GM10266 (cell line): ENCODE measurements at regions not wholly inside any gene's neighbourhood (a gene's known extent, or its start where the extent isn't known, plus 50 kb on each side); places are given as distances from the start of the nearest gene placed in this dataset.

Experiments used
- DNase-seq: peaks from one replicate; pipeline ENCODE4 v3.0.0; 2012; ENCODE audit errors: extremely low spot score
- CTCF ChIP-seq: IDR thresholded peaks from 2 replicates; pipeline ENCODE4 v1.5.1; 2012; ENCODE audit warnings: mild to moderate bottlenecking, low read depth; ENCODE audit not compliant: control insufficient read depth, insufficient read depth; ENCODE audit errors: missing control alignments

- no peak for DNase-seq
- TF ChIP-seq CTCF, result no peak
Measured at GRCh38 chr22:47748271-47748670, 985.8 kb downstream of the TBC1D22A start.

GRCh38 chr22:47740109-47740805, 977.8 kb downstream of the TBC1D22A start:
- no peak for DNase-seq
- no peak for TF ChIP-seq CTCF

- no peak for TF ChIP-seq CTCF
Measured at GRCh38 chr22:47739291-47740015, 977.0 kb downstream of the TBC1D22A start.

GRCh38 chr22:47738472-47739013, 976.1 kb downstream of the TBC1D22A start:
- no peak for DNase-seq
- TF ChIP-seq CTCF, result no peak

More at GRCh38 chr22:47739291-47740015, 977.0 kb downstream of the TBC1D22A start:
- DNase-seq, result no peak

GRCh38 chr22:47736186-47737034, 974.0 kb downstream of the TBC1D22A start:
- no peak for DNase-seq

GRCh38 chr22:47734511-47734910, 972.1 kb downstream of the TBC1D22A start:
- no peak for DNase-seq
- TF ChIP-seq CTCF, result no peak

More at GRCh38 chr22:47736186-47737034, 974.0 kb downstream of the TBC1D22A start:
- TF ChIP-seq CTCF, result no peak
